Neural crest cell (in vitro differentiated cells): ENCODE measurements at regions not wholly inside any gene's neighbourhood (a gene's known extent, or its start where the extent isn't known, plus 50 kb on each side); places are given as distances from the start of the nearest gene placed in this dataset.

Experiments used
- DNase-seq: peaks from one replicate; pipeline ENCODE4 v3.0.0; 2021; ENCODE audit warnings: low read depth, mixed read lengths, low spot score
- H3K27ac Mint-ChIP-seq: one replicate; pipeline ENCODE4 v1.8.0; 2021; ENCODE audit warnings: mild to moderate bottlenecking, mixed read lengths; ENCODE audit not compliant: unreplicated experiment
- H3K27me3 Mint-ChIP-seq: 2 replicates; pipeline ENCODE4 v1.8.0; 2021; ENCODE audit warnings: low read depth, mild to moderate bottlenecking, mixed read lengths
- H3K36me3 Mint-ChIP-seq: 2 replicates; pipeline ENCODE4 v1.8.0; 2021; ENCODE audit warnings: low read depth, mild to moderate bottlenecking, mixed read lengths
- H3K4me1 Mint-ChIP-seq: 2 replicates; pipeline ENCODE4 v1.8.0; 2021; ENCODE audit warnings: mixed read lengths
- H3K4me3 Mint-ChIP-seq: one replicate; pipeline ENCODE4 v1.8.0; 2021; ENCODE audit warnings: mild to moderate bottlenecking, mixed read lengths
- H3K9me3 Mint-ChIP-seq: 2 replicates; pipeline ENCODE4 v1.8.0; 2021; ENCODE audit warnings: mixed read lengths
- CTCF ChIP-seq: fragments of 200-600 bp; sonication (generic); conservative IDR thresholded peaks from 2 replicates; pipeline ENCODE4 v1.5.0; 2021; ENCODE audit warnings: antibody characterized with exemption, mild to moderate bottlenecking

GRCh38 chr7:50204581-50204980 is 99.9 kb upstream of the IKZF1 start:
- H3K27ac Mint-ChIP-seq: no peak overlapping the region
- no peak for TF ChIP-seq CTCF
- H3K4me3 Mint-ChIP-seq: no peak overlapping the region
- H3K27me3 Mint-ChIP-seq: no peaks in the 10 kb centered on the region
- H3K36me3 Mint-ChIP-seq: no peaks in the 10 kb centered on the region
- DNase-seq: no peak
- H3K9me3 Mint-ChIP-seq: no peaks in the 10 kb centered on the region
- H3K4me1 Mint-ChIP-seq: no peaks in the 10 kb centered on the region

DNA sequence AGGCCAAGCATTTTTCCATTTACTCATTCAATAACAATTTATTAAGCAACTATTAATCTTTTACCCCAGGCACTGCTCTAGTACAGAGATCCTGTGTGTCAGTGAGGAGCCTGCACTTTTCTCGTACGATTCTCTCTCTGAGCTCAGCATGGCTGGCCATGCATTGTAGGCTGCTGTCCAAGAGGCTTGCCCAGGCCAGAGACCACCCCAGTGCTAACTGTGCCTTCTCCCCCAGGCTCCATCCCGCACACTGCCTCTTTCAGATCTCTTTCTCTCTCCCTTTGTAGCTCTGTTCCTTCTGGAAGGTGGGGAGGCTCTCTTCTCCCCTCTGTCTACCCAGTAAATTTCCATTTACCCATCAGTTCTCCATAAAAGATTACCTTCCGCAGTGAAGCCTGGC is 101.0 kb upstream of the IKZF1 start:
- no peak overlapping the region for H3K4me3 Mint-ChIP-seq
- H3K9me3 Mint-ChIP-seq: no peaks in the 10 kb centered on the region
- H3K27ac Mint-ChIP-seq: peak overlapping the region; percentile 54
- no peak for TF ChIP-seq CTCF
- H3K4me1 Mint-ChIP-seq: no peaks in the 10 kb centered on the region
- H3K27me3 Mint-ChIP-seq: no peaks in the 10 kb centered on the region
- DNase-seq: no peak
- no peaks in the 10 kb centered on the region for H3K36me3 Mint-ChIP-seq

GRCh38 chr7:50202052-50202555 is 102.4 kb upstream of the IKZF1 start:
- H3K36me3 Mint-ChIP-seq: no peaks in the 10 kb centered on the region
- H3K9me3 Mint-ChIP-seq: no peaks in the 10 kb centered on the region
- DNase-seq: no peak
- H3K4me1 Mint-ChIP-seq: no peaks in the 10 kb centered on the region
- H3K27ac Mint-ChIP-seq: no peak overlapping the region
- H3K4me3 Mint-ChIP-seq: no peak overlapping the region
- no peak for TF ChIP-seq CTCF
- no peaks in the 10 kb centered on the region for H3K27me3 Mint-ChIP-seq

DNA sequence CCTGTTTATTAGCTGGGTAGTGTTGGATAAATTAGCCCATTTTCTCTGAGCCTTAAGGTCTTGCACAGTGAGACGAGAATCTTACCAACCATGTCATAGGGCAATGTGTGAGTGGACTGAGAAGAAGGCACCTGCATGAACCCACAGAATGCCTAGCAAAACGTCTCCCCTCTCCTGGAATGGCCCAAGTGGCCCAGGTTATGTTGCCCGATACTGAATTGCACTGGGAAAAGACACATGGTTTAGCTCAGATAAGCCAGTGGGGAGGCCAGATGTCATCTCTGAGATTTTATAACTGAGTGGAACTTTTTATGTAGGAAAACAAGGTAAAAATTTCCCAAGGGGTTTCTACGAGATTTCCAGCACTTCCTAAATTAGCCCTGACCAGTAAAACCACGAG is 104.7 kb upstream of the IKZF1 start:
- Mint-ChIP-seq H3K9me3 (no peaks in the 10 kb centered on the region), H3K27ac (no peak overlapping the region), H3K27me3 (peaks cover 3% of the 10 kb centered on the region), H3K4me1 (no peaks in the 10 kb centered on the region), H3K36me3 (no peaks in the 10 kb centered on the region), H3K4me3 (no peak overlapping the region)
- DNase-seq: no peak
- TF ChIP-seq CTCF: no peak

GRCh38 chr7:50197549-50197948 is 104.5 kb upstream of the ZPBP start:
- H3K27ac Mint-ChIP-seq: no peak overlapping the region
- no peak for DNase-seq
- no peaks in the 10 kb centered on the region for H3K36me3 Mint-ChIP-seq
- H3K4me1 Mint-ChIP-seq: no peaks in the 10 kb centered on the region
- no peak overlapping the region for H3K4me3 Mint-ChIP-seq
- H3K27me3 Mint-ChIP-seq: peaks cover 5% of the 10 kb centered on the region
- no peak for TF ChIP-seq CTCF
- H3K9me3 Mint-ChIP-seq: no peaks in the 10 kb centered on the region

DNA sequence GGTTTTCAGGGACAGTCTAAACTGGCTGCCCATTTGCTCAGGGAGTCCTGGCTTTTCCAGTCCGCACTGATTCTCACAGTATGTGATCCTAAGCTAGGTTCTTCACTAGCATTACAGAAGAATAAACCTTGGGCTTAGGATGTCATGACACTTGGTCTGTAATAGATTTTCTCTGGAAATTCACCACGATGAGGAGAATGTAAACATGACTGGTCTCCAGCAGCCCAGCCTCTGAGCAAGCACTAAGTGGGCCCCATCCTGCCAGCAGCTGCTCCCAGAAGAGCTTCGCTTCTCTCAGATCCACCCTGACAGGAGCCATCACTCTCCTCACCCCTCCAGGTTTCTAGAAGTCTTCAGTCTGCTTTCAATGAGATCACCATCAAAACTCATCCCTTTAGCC is 103.7 kb upstream of the ZPBP start:
- peaks cover 3% of the 10 kb centered on the region for H3K4me1 Mint-ChIP-seq
- H3K27ac Mint-ChIP-seq: no peak overlapping the region
- DNase-seq: no peak
- H3K9me3 Mint-ChIP-seq: no peaks in the 10 kb centered on the region
- peaks cover 5% of the 10 kb centered on the region for H3K27me3 Mint-ChIP-seq
- TF ChIP-seq CTCF: no peak
- no peaks in the 10 kb centered on the region for H3K36me3 Mint-ChIP-seq
- no peak overlapping the region for H3K4me3 Mint-ChIP-seq
